ENCODE measurements at regions not wholly inside any gene's neighbourhood (a gene's known extent, or its start where the extent isn't known, plus 50 kb on each side); places are given as distances from the start of the nearest gene placed in this dataset.

GRCh38 chr5:143738417-143739401 is 73.3 kb upstream of the HMHB1 start:
- TF ChIP-seq CTCF (conservative IDR thresholded peaks at IDR 0.05), result no peak
- TF ChIP-seq EZH2 (IDR thresholded peaks at IDR 0.05; ENCODE audit: low read depth), result no peak

Measured in PC-9 (cell line).